Nephron progenitor cell (in vitro differentiated cells): ENCODE measurements at regions not wholly inside any gene's neighbourhood (a gene's known extent, or its start where the extent isn't known, plus 50 kb on each side); places are given as distances from the start of the nearest gene placed in this dataset.

Experiments
- DNase-seq: peaks from one replicate; pipeline ENCODE4 v3.0.0; 2021
- H3K27ac Mint-ChIP-seq: 2 replicates; pipeline ENCODE4 v1.8.0; 2021; ENCODE audit warnings: mild to moderate bottlenecking, moderate library complexity, mixed read lengths
- H3K27me3 Mint-ChIP-seq: 2 replicates; pipeline ENCODE4 v1.8.0; 2021; ENCODE audit warnings: mild to moderate bottlenecking, low read depth, mixed read lengths; ENCODE audit not compliant: poor library complexity
- H3K36me3 Mint-ChIP-seq: 2 replicates; pipeline ENCODE4 v1.8.0; 2021; ENCODE audit warnings: low read depth, mixed read lengths
- H3K4me1 Mint-ChIP-seq: 2 replicates; pipeline ENCODE4 v1.8.0; 2021; ENCODE audit warnings: mixed read lengths
- H3K4me3 Mint-ChIP-seq: 2 replicates; pipeline ENCODE4 v1.8.0; 2021; ENCODE audit warnings: mild to moderate bottlenecking, moderate library complexity, mixed read lengths
- H3K9me3 Mint-ChIP-seq: 2 replicates; pipeline ENCODE4 v1.8.0; 2021; ENCODE audit warnings: mild to moderate bottlenecking, moderate library complexity, mixed read lengths
- TF ChIP-seq, protein P1 (sequence below): fragments of 200-600 bp; sonication (generic); IDR thresholded peaks from 2 replicates; pipeline ENCODE4 v1.5.0; 2021; ENCODE audit warnings: antibody characterized with exemption

DNA sequence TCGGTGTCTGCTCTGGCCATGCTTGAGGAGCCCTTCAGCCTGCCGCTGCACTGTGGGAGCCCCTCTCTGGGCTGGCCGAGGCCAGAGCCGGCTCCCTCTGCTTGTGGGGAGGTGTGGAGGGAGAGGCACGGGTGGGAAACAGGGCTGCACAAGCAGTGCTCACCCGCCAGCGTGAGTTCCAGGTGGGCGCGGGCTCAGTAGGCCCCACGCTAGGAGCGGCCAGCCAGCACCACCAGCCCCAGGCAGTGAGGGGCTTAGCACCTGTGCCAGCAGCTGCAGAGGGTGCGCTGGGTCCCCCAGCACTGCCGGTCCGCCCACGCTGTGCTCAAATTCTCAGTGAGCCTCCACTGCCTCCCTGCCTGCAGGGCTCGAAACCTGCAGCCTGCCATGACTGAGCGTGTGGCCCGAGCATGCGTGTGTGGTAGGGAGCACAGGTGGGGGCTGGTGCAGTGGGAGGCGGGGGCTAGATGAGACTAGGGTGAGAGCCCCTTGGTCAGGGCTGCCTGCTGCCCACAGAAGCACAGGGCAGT, 223.0 kb downstream of the ZNF248 start:
- TF ChIP-seq, protein P1, sequence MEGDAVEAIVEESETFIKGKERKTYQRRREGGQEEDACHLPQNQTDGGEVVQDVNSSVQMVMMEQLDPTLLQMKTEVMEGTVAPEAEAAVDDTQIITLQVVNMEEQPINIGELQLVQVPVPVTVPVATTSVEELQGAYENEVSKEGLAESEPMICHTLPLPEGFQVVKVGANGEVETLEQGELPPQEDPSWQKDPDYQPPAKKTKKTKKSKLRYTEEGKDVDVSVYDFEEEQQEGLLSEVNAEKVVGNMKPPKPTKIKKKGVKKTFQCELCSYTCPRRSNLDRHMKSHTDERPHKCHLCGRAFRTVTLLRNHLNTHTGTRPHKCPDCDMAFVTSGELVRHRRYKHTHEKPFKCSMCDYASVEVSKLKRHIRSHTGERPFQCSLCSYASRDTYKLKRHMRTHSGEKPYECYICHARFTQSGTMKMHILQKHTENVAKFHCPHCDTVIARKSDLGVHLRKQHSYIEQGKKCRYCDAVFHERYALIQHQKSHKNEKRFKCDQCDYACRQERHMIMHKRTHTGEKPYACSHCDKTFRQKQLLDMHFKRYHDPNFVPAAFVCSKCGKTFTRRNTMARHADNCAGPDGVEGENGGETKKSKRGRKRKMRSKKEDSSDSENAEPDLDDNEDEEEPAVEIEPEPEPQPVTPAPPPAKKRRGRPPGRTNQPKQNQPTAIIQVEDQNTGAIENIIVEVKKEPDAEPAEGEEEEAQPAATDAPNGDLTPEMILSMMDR, result no peak
- DNase-seq, result no peak
- peaks cover 93% of the 10 kb centered on the region for H3K9me3 Mint-ChIP-seq
- peaks cover 7% of the 10 kb centered on the region for H3K36me3 Mint-ChIP-seq
- no peak overlapping the region for H3K27ac Mint-ChIP-seq
- no peaks in the 10 kb centered on the region for H3K4me1 Mint-ChIP-seq
- H3K27me3 Mint-ChIP-seq, result no peaks in the 10 kb centered on the region
- H3K4me3 Mint-ChIP-seq, result no peak overlapping the region

DNA sequence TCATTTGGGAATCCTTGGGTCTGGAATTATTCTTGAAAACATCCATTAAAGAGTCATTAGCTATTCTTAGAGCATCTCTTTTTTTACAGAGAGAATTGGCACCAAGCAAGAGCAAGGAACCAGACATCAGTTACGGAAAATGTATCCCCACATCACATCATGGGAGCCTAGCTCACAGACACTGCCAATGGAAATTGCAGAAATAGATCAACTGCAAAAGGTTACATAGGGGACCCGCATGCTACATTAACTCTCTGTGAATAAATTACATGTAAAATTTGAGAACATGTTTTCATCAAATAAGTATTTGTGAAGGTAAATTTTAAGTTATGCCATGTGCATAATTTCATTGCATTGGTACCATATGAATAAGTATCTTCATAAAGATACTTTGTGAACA, 224.8 kb downstream of the ZNF248 start:
- no peak overlapping the region for H3K27ac Mint-ChIP-seq
- no peaks in the 10 kb centered on the region for H3K27me3 Mint-ChIP-seq
- TF ChIP-seq, protein P1, result no peak
- no peak overlapping the region for H3K4me3 Mint-ChIP-seq
- H3K36me3 Mint-ChIP-seq, result no peaks in the 10 kb centered on the region
- DNase-seq, result no peak
- no peaks in the 10 kb centered on the region for H3K4me1 Mint-ChIP-seq
- H3K9me3 Mint-ChIP-seq, result peaks cover 86% of the 10 kb centered on the region

DNA sequence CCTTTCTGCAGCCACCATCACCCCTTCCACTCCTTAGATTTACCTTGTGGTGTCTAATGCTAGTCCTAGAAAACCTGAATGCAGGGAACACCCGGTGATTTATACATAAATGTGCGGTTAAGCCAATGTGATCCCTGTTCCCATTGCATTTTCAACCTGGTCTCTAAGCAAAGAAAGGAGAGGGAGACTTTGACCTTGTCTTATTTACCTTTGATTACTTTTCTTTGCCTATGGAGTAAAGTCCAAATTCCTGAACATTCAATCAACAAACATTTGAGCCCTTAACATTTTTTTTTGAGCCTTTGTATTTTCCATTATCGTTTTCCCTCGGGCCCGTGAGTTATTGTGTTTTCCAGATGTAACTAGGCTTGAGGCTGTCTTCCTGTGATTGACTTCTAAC, 233.9 kb downstream of the ZNF248 start:
- Mint-ChIP-seq H3K4me1 (no peaks in the 10 kb centered on the region), H3K9me3 (peaks cover 85% of the 10 kb centered on the region), H3K27ac (no peak overlapping the region)

DNA sequence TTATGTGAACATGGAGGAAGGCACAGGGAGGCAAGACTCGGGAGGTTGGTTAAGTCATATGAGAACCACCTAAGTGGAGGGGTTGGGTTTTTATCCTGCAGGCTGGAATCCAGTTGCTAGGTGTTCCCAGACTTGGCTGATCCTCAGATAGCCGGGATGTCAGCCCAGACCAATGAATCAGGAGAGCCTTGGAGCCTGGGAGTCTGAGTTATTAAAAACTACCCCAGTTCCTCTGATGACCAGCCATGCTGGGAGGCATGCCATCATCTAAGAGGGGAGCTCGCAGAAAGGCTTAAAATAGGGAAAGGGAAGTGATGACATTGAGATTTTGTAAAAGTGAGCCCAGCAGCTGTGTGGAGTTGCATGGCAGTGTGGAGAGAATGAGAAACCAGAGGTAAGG, 238.1 kb downstream of the ZNF248 start:
- H3K27ac Mint-ChIP-seq, result no peak overlapping the region
- peaks cover 94% of the 10 kb centered on the region for H3K9me3 Mint-ChIP-seq
- no peak overlapping the region for H3K4me3 Mint-ChIP-seq
- H3K4me1 Mint-ChIP-seq, result no peaks in the 10 kb centered on the region
- H3K36me3 Mint-ChIP-seq, result no peaks in the 10 kb centered on the region
- no peak for DNase-seq
- TF ChIP-seq, protein P1, result no peak
- H3K27me3 Mint-ChIP-seq, result no peaks in the 10 kb centered on the region

More for the DNA sequence above, 233.9 kb downstream of the ZNF248 start:
- DNase-seq, result no peak
- no peaks in the 10 kb centered on the region for H3K36me3 Mint-ChIP-seq
- H3K27me3 Mint-ChIP-seq, result no peaks in the 10 kb centered on the region
- H3K4me3 Mint-ChIP-seq, result no peak overlapping the region
- TF ChIP-seq, protein P1, result no peak

DNA sequence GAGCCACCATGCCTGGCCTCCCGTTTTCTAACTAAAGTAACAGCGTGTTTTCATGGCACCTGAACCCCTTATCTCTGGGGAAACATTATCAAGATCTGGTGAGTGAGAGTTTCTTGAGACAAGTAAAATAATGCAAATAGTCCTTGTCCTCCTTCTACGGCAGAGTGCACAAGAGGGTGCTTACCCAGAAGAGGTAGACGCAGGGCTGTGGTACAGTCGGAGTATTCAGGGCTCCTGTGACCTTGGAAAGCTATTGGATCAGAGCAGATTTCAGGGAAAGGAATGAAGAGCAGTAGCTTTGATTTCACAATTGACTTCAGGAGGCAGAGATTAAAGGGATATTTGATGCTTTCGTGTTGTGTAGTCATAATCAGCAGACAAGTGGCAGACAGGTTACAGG, 269.1 kb downstream of the ZNF248 start:
- no peaks in the 10 kb centered on the region for H3K36me3 Mint-ChIP-seq
- TF ChIP-seq, protein P1, result no peak
- no peak for DNase-seq
- H3K27me3 Mint-ChIP-seq, result no peaks in the 10 kb centered on the region
- no peak overlapping the region for H3K4me3 Mint-ChIP-seq
- H3K9me3 Mint-ChIP-seq, result peaks cover 78% of the 10 kb centered on the region
- H3K27ac Mint-ChIP-seq, result no peak overlapping the region
- H3K4me1 Mint-ChIP-seq, result no peaks in the 10 kb centered on the region

DNA sequence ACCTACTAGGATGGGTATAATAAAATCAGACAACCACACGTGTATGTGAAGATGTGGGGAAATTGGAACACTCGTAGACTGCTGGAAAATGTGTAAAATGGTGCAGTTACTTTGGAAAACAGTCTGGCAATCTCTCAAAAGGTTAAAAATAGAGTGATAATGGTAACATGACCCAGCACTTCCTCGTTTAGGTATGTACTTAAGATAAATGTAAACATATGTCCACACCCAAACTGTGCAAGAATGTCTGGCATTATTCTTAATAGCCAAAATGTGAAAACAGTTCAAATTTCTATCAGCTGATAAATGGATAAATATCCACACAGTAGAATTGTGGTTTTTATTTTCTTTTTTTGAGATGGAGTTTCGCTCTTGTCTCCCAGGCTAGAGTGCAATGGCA, 272.8 kb downstream of the ZNF248 start:
- no peak overlapping the region for H3K27ac Mint-ChIP-seq
- no peaks in the 10 kb centered on the region for H3K36me3 Mint-ChIP-seq
- TF ChIP-seq, protein P1, result no peak
- H3K27me3 Mint-ChIP-seq, result no peaks in the 10 kb centered on the region
- DNase-seq, result no peak
- H3K9me3 Mint-ChIP-seq, result peaks cover 78% of the 10 kb centered on the region
- H3K4me1 Mint-ChIP-seq, result no peaks in the 10 kb centered on the region
- no peak overlapping the region for H3K4me3 Mint-ChIP-seq
